ENCODE measurements at regions not wholly inside any gene's neighbourhood (a gene's known extent, or its start where the extent isn't known, plus 50 kb on each side); places are given as distances from the start of the nearest gene placed in this dataset.

DNA sequence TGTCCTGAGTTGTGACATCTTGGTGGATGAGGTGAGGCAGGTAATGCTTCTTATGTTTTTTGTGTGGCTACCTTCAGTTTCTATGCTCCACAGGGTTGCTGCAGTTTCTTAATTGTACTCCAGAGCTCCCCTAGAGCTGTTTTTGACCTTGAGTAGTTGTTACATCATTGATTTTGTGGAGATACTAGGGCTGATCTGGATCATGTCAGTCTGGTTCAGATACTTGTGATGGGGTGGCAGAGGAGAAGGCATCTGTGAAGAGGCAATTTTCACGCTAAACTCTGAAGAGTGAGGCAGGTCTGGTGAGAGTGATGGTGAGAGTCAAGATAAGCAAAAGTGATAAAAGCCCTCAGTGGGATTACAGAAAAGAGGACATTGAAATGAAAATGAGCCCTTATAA lies 1180.2 kb downstream of the RAPGEF2 start:
- Mint-ChIP-seq H3K4me3 (ENCODE audit: unreplicated experiment) (no peak overlapping the region), H3K36me3 (ENCODE audit: insufficient read depth, unreplicated experiment) (peaks cover 4% of the 10 kb centered on the region), H3K9me3 (ENCODE audit: unreplicated experiment) (peaks cover 21% of the 10 kb centered on the region), H3K27me3 (ENCODE audit: insufficient read depth, unreplicated experiment) (no peaks in the 10 kb centered on the region), H3K4me1 (ENCODE audit: insufficient read depth, unreplicated experiment) (no peaks in the 10 kb centered on the region), H3K27ac (ENCODE audit: low read depth, unreplicated experiment) (no peak overlapping the region)
- ChIA-PET CTCF (no interaction called here), POLR2A (no interaction called here)
- intact Hi-C loops (cut with micrococcal nuclease) = no loop called here
- no TSS peak for BruUV-seq (replicated peaks)
- TF ChIP-seq, protein P1, sequence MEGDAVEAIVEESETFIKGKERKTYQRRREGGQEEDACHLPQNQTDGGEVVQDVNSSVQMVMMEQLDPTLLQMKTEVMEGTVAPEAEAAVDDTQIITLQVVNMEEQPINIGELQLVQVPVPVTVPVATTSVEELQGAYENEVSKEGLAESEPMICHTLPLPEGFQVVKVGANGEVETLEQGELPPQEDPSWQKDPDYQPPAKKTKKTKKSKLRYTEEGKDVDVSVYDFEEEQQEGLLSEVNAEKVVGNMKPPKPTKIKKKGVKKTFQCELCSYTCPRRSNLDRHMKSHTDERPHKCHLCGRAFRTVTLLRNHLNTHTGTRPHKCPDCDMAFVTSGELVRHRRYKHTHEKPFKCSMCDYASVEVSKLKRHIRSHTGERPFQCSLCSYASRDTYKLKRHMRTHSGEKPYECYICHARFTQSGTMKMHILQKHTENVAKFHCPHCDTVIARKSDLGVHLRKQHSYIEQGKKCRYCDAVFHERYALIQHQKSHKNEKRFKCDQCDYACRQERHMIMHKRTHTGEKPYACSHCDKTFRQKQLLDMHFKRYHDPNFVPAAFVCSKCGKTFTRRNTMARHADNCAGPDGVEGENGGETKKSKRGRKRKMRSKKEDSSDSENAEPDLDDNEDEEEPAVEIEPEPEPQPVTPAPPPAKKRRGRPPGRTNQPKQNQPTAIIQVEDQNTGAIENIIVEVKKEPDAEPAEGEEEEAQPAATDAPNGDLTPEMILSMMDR (IDR thresholded peaks at IDR 0.05; ENCODE audit: unreplicated experiment) = no peak
- DNase-seq (ENCODE audit: unreplicated experiment) = no peak

DNA sequence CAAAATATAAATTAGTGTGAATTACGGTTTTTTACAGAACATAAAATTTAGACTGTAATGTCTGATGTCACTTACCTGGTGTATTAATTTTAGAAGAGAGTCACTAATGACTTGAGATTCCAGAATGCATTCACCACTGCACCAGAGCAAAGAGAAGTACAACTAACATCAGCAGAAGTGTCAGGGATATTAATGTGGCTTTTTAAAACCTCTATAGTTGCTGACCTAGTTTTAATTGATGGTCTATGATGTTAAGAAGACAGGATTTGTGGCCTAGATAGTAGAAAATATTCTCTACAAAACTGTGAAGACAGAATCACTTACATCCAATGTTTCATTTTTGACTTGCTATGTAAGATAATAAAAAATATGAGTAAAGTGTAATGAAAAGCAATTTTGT lies 1181.6 kb downstream of the RAPGEF2 start:
- no peak overlapping the region for H3K27ac Mint-ChIP-seq (ENCODE audit: low read depth, unreplicated experiment)
- no peak for DNase-seq (ENCODE audit: unreplicated experiment)
- H3K9me3 Mint-ChIP-seq (ENCODE audit: unreplicated experiment) = peaks cover 21% of the 10 kb centered on the region
- no peak overlapping the region for H3K4me3 Mint-ChIP-seq (ENCODE audit: unreplicated experiment)
- no peaks in the 10 kb centered on the region for H3K4me1 Mint-ChIP-seq (ENCODE audit: insufficient read depth, unreplicated experiment)
- BruUV-seq (replicated peaks) = no TSS peak
- CTCF ChIA-PET = no interaction called here
- intact Hi-C loops (cut with micrococcal nuclease) = no loop called here
- H3K36me3 Mint-ChIP-seq (ENCODE audit: insufficient read depth, unreplicated experiment) = peaks cover 4% of the 10 kb centered on the region
- POLR2A ChIA-PET = no interaction called here
- TF ChIP-seq, protein P1 (IDR thresholded peaks at IDR 0.05; ENCODE audit: unreplicated experiment) = no peak
- no peaks in the 10 kb centered on the region for H3K27me3 Mint-ChIP-seq (ENCODE audit: insufficient read depth, unreplicated experiment)

DNA sequence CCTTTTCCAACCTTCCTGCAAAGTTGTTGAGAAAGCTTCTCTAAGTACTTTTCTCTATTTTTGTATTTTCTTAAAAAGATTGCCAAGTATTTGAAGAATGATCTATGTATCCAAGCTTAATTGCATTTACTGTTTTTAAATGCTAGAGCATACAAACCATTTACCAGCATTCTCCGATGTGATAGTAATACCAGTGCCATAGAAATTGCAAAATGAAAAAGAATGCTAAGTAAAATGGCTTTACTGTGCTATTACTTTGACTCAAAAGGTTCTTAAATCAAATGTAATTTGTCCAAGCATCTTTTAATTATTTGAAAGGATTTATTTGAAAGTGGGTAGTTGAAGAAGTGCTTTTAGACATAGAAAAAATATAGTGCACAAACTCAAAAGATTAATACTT lies 1183.2 kb downstream of the RAPGEF2 start:
- peaks cover 14% of the 10 kb centered on the region for H3K9me3 Mint-ChIP-seq (ENCODE audit: unreplicated experiment)
- H3K27me3 Mint-ChIP-seq (ENCODE audit: insufficient read depth, unreplicated experiment) = no peaks in the 10 kb centered on the region
- no peak overlapping the region for H3K4me3 Mint-ChIP-seq (ENCODE audit: unreplicated experiment)
- POLR2A ChIA-PET = no interaction called here
- DNase-seq (ENCODE audit: unreplicated experiment) = no peak
- intact Hi-C loops (cut with micrococcal nuclease) = no loop called here
- H3K36me3 Mint-ChIP-seq (ENCODE audit: insufficient read depth, unreplicated experiment) = peaks cover 4% of the 10 kb centered on the region
- H3K4me1 Mint-ChIP-seq (ENCODE audit: insufficient read depth, unreplicated experiment) = no peaks in the 10 kb centered on the region
- no peak overlapping the region for H3K27ac Mint-ChIP-seq (ENCODE audit: low read depth, unreplicated experiment)
- TF ChIP-seq, protein P1 (IDR thresholded peaks at IDR 0.05; ENCODE audit: unreplicated experiment) = no peak
- BruUV-seq (replicated peaks) = no TSS peak
- CTCF ChIA-PET = interaction anchor here (0.7 kb wide), 1 partner anchor 1508 kb away, joined by 3 read pairs; no protein-coding TSS in a partner anchor

DNA sequence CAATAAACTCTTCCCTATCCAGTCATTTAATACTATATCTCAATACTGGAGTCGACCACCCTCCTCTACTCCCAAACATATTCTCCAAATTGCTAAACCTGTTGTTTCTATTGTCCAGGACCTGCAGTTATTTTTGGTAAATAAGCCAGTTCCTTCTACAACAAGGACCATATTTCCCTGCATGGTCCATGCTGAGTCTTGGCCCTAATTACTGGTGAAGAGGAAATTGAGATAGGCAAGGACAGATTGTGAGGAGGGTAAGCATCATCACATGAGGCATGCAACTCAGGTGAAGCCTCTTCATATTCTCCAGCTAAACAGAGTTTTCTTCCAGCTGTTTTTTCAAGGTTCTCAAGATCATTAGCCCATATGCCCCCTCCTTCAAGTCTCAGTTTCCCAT lies 1193.6 kb downstream of the RAPGEF2 start:
- ChIA-PET CTCF (interaction anchor here (0.6 to 0.8 kb wide), 2 partner anchors 23 to 205 kb away, joined by 3 to 4 read pairs; no protein-coding TSS in a partner anchor), POLR2A (no interaction called here)
- Mint-ChIP-seq H3K36me3 (ENCODE audit: insufficient read depth, unreplicated experiment) (no peaks in the 10 kb centered on the region), H3K4me1 (ENCODE audit: insufficient read depth, unreplicated experiment) (no peaks in the 10 kb centered on the region), H3K9me3 (ENCODE audit: unreplicated experiment) (no peaks in the 10 kb centered on the region), H3K27ac (ENCODE audit: low read depth, unreplicated experiment) (no peak overlapping the region), H3K4me3 (ENCODE audit: unreplicated experiment) (no peak overlapping the region), H3K27me3 (ENCODE audit: insufficient read depth, unreplicated experiment) (no peaks in the 10 kb centered on the region)
- intact Hi-C loops (cut with micrococcal nuclease) = no loop called here
- no peak for DNase-seq (ENCODE audit: unreplicated experiment)
- no TSS peak for BruUV-seq (replicated peaks)
- TF ChIP-seq, protein P1 (IDR thresholded peaks at IDR 0.05; ENCODE audit: unreplicated experiment) = no peak
